CD4-positive, alpha-beta memory T cell (primary cell): ENCODE measurements at regions not wholly inside any gene's neighbourhood (a gene's known extent, or its start where the extent isn't known, plus 50 kb on each side); places are given as distances from the start of the nearest gene placed in this dataset.

Experiments
- CTCF ChIA-PET: fragments of 350-600 bp; sonication (Branson Sonifier 250); formaldehyde crosslinking; loops from one replicate; lab custom pipeline; 2021; ENCODE audit warnings: inconsistent platforms; ENCODE audit not compliant: partially characterized antibody; lab: Charles Lee
- POLR2A ChIA-PET: fragments of 350-600 bp; sonication (Branson Sonifier 250); formaldehyde crosslinking; loops from one replicate; lab custom pipeline; 2021; ENCODE audit not compliant: partially characterized antibody; lab: Charles Lee
- DNase-seq, 5 donors: peaks; one replicate each; pipeline versions ENCODE4 v3.0.0 to v3.0.0-alpha.2; 2020 to 2022; ENCODE audit warnings: mixed read lengths in 1 of 5
- H3K27ac ChIP-seq: one replicate; pipeline ENCODE4 v1.7.0; 2013; ENCODE audit warnings: low read depth, low read length
- H3K27me3 ChIP-seq: 2 replicates; pipeline ENCODE4 v1.7.0; 2013; ENCODE audit warnings: mild to moderate bottlenecking, low read length, moderate library complexity; ENCODE audit not compliant: insufficient read depth
- H3K36me3 ChIP-seq: 2 replicates; pipeline ENCODE4 v1.7.0; 2013; ENCODE audit warnings: mild to moderate bottlenecking, low read length, moderate library complexity; ENCODE audit not compliant: insufficient read depth
- H3K4me1 ChIP-seq: 2 replicates; pipeline ENCODE4 v1.7.0; 2013; ENCODE audit warnings: mild to moderate bottlenecking, low read length, moderate library complexity; ENCODE audit not compliant: insufficient read depth
- H3K4me3 ChIP-seq, 2 donors: one replicate each; pipeline ENCODE4 v1.7.0; 2013; ENCODE audit warnings: low read length in 2 of 2, mild to moderate bottlenecking in 1 of 2
- H3K9me3 ChIP-seq, 2 donors: one replicate each; pipeline ENCODE4 v1.7.0; 2013; ENCODE audit warnings: low read length in 2 of 2, control low read depth in 1 of 2; ENCODE audit not compliant: control insufficient read depth in 1 of 2
- H3K27ac Mint-ChIP-seq, 7 donors: one replicate each; pipeline ENCODE4 v1.8.0; 2020 to 2021; ENCODE audit warnings: mixed read lengths in 7 of 7, mild to moderate bottlenecking in 6 of 7, inconsistent platforms in 3 of 7, moderate library complexity in 3 of 7
- H3K27me3 Mint-ChIP-seq, 2 donors: one replicate each; pipeline ENCODE4 v1.8.0; 2020 to 2021; ENCODE audit warnings: mixed read lengths in 2 of 2
- H3K36me3 Mint-ChIP-seq, 2 donors: one replicate each; pipeline ENCODE4 v1.8.0; 2020 to 2021; ENCODE audit warnings: mixed read lengths in 2 of 2, inconsistent platforms in 1 of 2, mild to moderate bottlenecking in 1 of 2
- H3K4me1 Mint-ChIP-seq, 4 donors: one replicate each; pipeline ENCODE4 v1.8.0; 2020 to 2021; ENCODE audit warnings: mixed read lengths in 4 of 4, mild to moderate bottlenecking in 1 of 4
- H3K4me3 Mint-ChIP-seq, 8 donors: one replicate each; pipeline ENCODE4 v1.8.0; 2020 to 2021; ENCODE audit warnings: mixed read lengths in 8 of 8, mild to moderate bottlenecking in 7 of 8, moderate library complexity in 6 of 8, inconsistent platforms in 3 of 8
- H3K9me3 Mint-ChIP-seq, 8 donors: one replicate each; pipeline ENCODE4 v1.8.0; 2020 to 2021; ENCODE audit warnings: mixed read lengths in 8 of 8, mild to moderate bottlenecking in 5 of 8, inconsistent platforms in 3 of 8, moderate library complexity in 1 of 8
- intact Hi-C: fragments of 100-400 bp; cut with micrococcal nuclease; formaldehyde crosslinking; loops from one replicate; pipeline ENCODE4 v1.15.1; 2023

DNA sequence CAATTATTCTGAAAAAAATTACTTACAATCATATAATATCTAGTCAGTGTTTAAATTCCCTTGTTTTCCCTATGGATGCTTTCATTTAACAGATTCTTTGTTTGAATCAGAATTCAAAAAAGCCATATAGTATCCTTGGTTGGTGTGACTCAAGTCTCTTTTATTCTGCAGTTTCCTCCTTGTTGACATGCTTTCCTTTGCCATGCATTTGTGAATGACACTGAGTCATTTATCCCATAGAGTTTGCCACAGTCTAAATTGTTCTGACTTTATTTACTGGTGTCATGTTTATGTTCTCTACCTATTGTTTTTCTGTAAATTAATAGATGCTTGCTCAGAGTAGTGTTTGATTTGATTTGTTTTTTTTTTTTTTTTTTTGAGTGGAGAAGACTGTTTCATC is 893.8 kb upstream of the SLC10A2 start:
- Histone ChIP-seq H3K4me3 (no peak overlapping the region), H3K27me3 (no peaks in the 10 kb centered on the region), H3K4me1 (no peaks in the 10 kb centered on the region), H3K27ac (no peak overlapping the region), H3K9me3 (no peaks in the 10 kb centered on the region), H3K36me3 (no peaks in the 10 kb centered on the region)
- POLR2A ChIA-PET, result no interaction called here
- Mint-ChIP-seq H3K27me3 (no peaks in the 10 kb centered on the region), H3K9me3 (peaks cover 2 to 15% (median 5%) of the 10 kb centered on the region in 8 donors), H3K27ac (no peak overlapping the region), H3K4me3 (no peak overlapping the region), H3K4me1 (no peaks in the 10 kb centered on the region), H3K36me3 (no peaks in the 10 kb centered on the region)
- CTCF ChIA-PET, result no interaction called here
- intact Hi-C loops, result no loop called here
- no peak for DNase-seq

DNA sequence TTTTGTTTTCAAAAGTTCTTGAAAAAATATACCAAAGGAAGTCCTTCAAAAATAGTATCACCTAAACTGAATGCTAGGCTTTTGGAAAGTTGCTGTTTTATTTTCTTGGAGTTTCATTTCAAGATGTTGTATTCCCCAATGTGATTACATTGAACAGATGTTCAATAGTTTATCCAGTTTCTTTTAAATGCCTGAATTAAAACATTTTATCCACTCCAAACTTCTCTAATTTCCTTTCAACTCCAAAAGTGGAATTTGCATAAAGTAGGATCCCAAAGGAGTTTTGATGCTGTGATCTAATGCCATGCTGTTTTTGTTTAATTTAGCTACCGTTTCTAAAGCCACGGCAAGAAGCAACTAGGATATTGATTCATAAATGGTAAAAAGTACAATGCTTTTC is 892.5 kb upstream of the SLC10A2 start:
- no peaks in the 10 kb centered on the region for H3K4me1 ChIP-seq
- H3K27me3 Mint-ChIP-seq, result no peaks in the 10 kb centered on the region
- no peaks in the 10 kb centered on the region for H3K27me3 ChIP-seq
- CTCF ChIA-PET, result no interaction called here
- H3K36me3 Mint-ChIP-seq, result no peaks in the 10 kb centered on the region
- intact Hi-C loops, result no loop called here
- no peak overlapping the region for H3K27ac ChIP-seq
- no peak overlapping the region for H3K4me3 Mint-ChIP-seq
- H3K27ac Mint-ChIP-seq, result no peak overlapping the region
- no peaks in the 10 kb centered on the region for H3K4me1 Mint-ChIP-seq
- H3K9me3 ChIP-seq, result no peaks in the 10 kb centered on the region
- H3K4me3 ChIP-seq, result no peak overlapping the region
- H3K9me3 Mint-ChIP-seq, result peaks cover under 1 to 15% (median 3%) of the 10 kb centered on the region in 8 donors
- no peaks in the 10 kb centered on the region for H3K36me3 ChIP-seq
- no peak for DNase-seq
- POLR2A ChIA-PET, result no interaction called here

DNA sequence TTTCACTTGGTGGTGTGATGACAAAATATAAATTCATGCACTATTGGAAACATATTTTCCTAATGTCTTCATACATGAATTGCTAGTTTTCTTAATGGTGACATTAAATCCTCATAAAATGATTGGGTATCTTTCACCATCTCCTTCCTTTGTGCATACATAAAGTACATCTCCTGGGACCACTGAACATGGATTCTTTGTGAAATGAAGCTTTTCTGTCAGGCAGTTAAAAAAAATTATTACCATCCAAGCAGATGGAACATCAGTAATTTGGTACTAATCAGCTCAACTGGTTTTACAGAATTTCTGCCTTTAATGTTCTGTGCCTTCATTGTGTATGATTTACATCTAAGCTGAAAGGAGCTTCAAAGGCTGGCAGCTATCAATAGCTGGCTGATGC is 891.7 kb upstream of the SLC10A2 start:
- H3K4me1 ChIP-seq, result no peaks in the 10 kb centered on the region
- Mint-ChIP-seq H3K4me1 (no peaks in the 10 kb centered on the region), H3K9me3 (peaks cover 0 to 14% (median 4%) of the 10 kb centered on the region in 8 donors), H3K36me3 (no peaks in the 10 kb centered on the region), H3K4me3 (no peak overlapping the region), H3K27ac (no peak overlapping the region), H3K27me3 (no peaks in the 10 kb centered on the region)
- no peaks in the 10 kb centered on the region for H3K36me3 ChIP-seq
- POLR2A ChIA-PET, result no interaction called here
- intact Hi-C loops, result no loop called here
- no peaks in the 10 kb centered on the region for H3K9me3 ChIP-seq
- H3K27me3 ChIP-seq, result no peaks in the 10 kb centered on the region
- H3K27ac ChIP-seq, result no peak overlapping the region
- CTCF ChIA-PET, result no interaction called here
- no peak for DNase-seq
- no peak overlapping the region for H3K4me3 ChIP-seq

DNA sequence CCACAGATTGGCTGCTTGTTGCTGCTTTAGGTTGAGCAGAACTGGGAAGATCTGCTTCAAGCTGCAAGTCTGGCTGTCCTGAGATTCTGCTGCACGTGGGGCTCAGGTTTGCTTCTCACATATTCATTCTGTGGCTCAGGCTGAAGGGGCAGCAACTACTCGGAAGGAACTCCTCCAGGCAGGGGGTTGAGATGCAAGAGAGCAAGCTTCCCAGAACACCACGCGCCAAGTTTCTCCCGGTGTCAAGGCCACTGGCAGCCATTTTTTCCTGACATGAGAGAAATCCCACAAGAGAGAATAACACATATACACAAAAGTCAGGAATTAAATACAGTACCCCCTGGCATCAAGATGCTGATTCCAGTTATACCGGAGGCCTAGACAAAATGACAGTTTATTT is 887.6 kb upstream of the SLC10A2 start:
- Histone ChIP-seq H3K27me3 (no peaks in the 10 kb centered on the region), H3K9me3 (no peaks in the 10 kb centered on the region), H3K27ac (no peak overlapping the region), H3K4me1 (no peaks in the 10 kb centered on the region), H3K4me3 (no peak overlapping the region), H3K36me3 (no peaks in the 10 kb centered on the region)
- intact Hi-C loops, result no loop called here
- no peak overlapping the region for H3K4me3 Mint-ChIP-seq
- ChIA-PET CTCF (no interaction called here), POLR2A (no interaction called here)
- peaks cover 0 to 8% (median 2%) of the 10 kb centered on the region in 8 donors for H3K9me3 Mint-ChIP-seq
- DNase-seq, result no peak
- no peaks in the 10 kb centered on the region for H3K36me3 Mint-ChIP-seq
- H3K27ac Mint-ChIP-seq, result no peak overlapping the region
- H3K27me3 Mint-ChIP-seq, result no peaks in the 10 kb centered on the region
- no peaks in the 10 kb centered on the region for H3K4me1 Mint-ChIP-seq

DNA sequence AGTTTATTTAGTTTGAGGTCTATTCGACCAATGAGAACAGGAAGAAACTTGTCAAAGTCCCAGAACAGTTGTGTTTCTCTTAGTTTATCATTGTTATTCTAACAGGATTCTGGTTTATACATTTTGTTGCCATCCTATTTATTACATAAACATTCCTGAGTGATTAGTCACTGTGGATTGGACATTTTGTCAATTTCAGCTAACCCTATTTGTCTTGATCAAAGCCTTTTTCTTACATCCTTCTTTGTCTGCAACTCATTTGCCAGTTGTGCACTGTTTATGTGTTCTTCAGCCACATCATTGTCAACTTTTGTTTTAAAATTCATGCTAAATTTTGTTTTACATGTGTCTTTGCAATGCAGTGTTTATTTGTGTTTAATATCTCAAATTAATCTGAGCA is 886.0 kb upstream of the SLC10A2 start:
- Mint-ChIP-seq H3K9me3 (peaks cover 0 to 8% (median 2%) of the 10 kb centered on the region in 8 donors), H3K4me1 (no peaks in the 10 kb centered on the region), H3K27me3 (no peaks in the 10 kb centered on the region), H3K36me3 (no peaks in the 10 kb centered on the region), H3K4me3 (no peak overlapping the region), H3K27ac (no peak overlapping the region)
- Histone ChIP-seq H3K4me3 (no peak overlapping the region), H3K9me3 (no peaks in the 10 kb centered on the region), H3K27me3 (no peaks in the 10 kb centered on the region), H3K27ac (no peak overlapping the region), H3K4me1 (no peaks in the 10 kb centered on the region), H3K36me3 (no peaks in the 10 kb centered on the region)
- intact Hi-C loops, result no loop called here
- ChIA-PET CTCF (no interaction called here), POLR2A (no interaction called here)
- no peak for DNase-seq

DNA sequence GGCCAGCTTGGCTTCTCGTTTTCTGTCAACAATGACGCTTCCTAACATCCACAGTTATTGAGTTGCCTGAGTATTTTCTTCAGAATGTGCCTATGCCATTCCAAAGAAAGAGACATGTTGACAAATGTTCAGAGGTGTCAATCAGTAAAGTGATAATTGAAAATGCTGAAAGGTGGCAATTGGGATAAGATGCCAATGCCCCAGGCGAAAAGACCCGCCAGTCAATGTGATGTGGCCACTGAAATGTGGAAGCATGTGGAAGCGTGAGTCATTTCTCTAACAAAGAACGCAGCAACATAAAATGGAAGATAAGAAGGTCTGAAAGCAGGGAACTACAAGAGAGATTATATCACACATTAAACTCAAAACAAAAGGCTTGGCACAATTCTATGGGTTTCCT is 882.2 kb upstream of the SLC10A2 start:
- no peaks in the 10 kb centered on the region for H3K4me1 ChIP-seq
- H3K4me3 ChIP-seq, result no peak overlapping the region
- H3K27me3 ChIP-seq, result no peaks in the 10 kb centered on the region
- ChIA-PET POLR2A (no interaction called here), CTCF (no interaction called here)
- no peak overlapping the region for H3K27ac ChIP-seq
- Mint-ChIP-seq H3K9me3 (peaks cover 0 to 9% (median under 1%) of the 10 kb centered on the region in 8 donors), H3K27me3 (no peaks in the 10 kb centered on the region), H3K36me3 (no peaks in the 10 kb centered on the region), H3K27ac (no peak overlapping the region), H3K4me1 (no peaks in the 10 kb centered on the region), H3K4me3 (peak overlapping the region in 1 of 8 donors; percentile 50)
- H3K9me3 ChIP-seq, result no peaks in the 10 kb centered on the region
- H3K36me3 ChIP-seq, result no peaks in the 10 kb centered on the region
- DNase-seq, result no peak
- intact Hi-C loops, result no loop called here

DNA sequence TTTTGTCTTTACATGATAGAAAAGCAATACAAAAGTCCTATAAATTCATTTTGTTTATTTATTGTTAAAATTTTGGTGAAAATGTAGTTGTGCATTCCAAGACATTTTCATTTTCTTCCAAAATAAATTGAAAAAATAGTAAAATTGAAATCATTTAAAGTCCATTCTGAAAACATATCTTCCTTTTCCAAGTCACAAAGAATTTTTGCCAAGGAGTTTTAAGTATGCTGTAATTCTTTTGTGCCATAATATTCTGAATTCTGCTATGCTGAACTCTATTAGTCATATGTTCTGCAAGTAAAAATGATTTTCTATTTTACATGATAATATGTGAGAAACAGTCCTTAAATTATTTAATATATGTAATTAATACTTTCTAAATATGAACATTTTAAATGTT is 879.6 kb upstream of the SLC10A2 start:
- ChIA-PET POLR2A (no interaction called here), CTCF (no interaction called here)
- Histone ChIP-seq H3K4me3 (no peak overlapping the region), H3K27ac (no peak overlapping the region), H3K36me3 (no peaks in the 10 kb centered on the region), H3K9me3 (no peaks in the 10 kb centered on the region), H3K27me3 (no peaks in the 10 kb centered on the region), H3K4me1 (no peaks in the 10 kb centered on the region)
- Mint-ChIP-seq H3K27me3 (no peaks in the 10 kb centered on the region), H3K4me1 (no peaks in the 10 kb centered on the region), H3K9me3 (peaks cover 0 to 4% (median 0%) of the 10 kb centered on the region in 8 donors), H3K27ac (no peak overlapping the region), H3K36me3 (no peaks in the 10 kb centered on the region), H3K4me3 (no peak overlapping the region)
- DNase-seq, result no peak
- intact Hi-C loops, result no loop called here

DNA sequence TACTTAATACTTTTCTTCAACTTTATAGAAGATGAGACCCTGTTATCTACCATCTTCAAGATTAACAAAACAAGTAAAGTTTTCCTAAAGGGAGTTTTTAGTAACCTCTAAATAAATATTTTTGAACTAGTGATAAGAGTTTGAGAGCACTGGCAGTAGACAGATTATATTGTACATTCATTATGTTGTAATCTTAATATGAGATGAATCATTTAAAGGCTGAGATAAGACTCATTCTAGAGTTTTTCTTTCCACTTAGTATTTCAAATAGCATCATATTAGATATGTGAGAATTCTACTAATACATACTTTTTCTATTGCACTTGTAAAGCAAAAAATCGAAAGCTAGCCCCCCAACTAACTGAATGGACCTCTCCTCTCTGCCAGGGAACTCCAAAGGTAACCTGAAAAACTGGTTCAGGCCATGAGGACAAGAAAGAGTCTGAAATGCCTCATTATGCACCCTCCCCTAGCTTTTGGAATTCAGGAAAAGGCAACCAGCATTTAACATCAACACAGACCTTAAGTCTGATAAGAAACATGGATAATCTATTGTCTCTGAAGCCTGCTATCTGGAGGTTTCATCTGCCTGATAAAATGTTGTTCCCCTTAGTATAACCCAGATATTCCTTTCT is 875.4 kb upstream of the SLC10A2 start:
- no peaks in the 10 kb centered on the region for H3K27me3 Mint-ChIP-seq
- Histone ChIP-seq H3K27me3 (no peaks in the 10 kb centered on the region), H3K36me3 (no peaks in the 10 kb centered on the region), H3K27ac (no peak overlapping the region), H3K9me3 (no peaks in the 10 kb centered on the region), H3K4me1 (no peaks in the 10 kb centered on the region), H3K4me3 (no peak overlapping the region)
- H3K9me3 Mint-ChIP-seq, result peaks cover 0 to 6% (median 2%) of the 10 kb centered on the region in 8 donors
- POLR2A ChIA-PET, result no interaction called here
- intact Hi-C loops, result no loop called here
- H3K27ac Mint-ChIP-seq, result no peak overlapping the region
- DNase-seq, result no peak
- no peaks in the 10 kb centered on the region for H3K36me3 Mint-ChIP-seq
- no peak overlapping the region for H3K4me3 Mint-ChIP-seq
- no peaks in the 10 kb centered on the region for H3K4me1 Mint-ChIP-seq
- CTCF ChIA-PET, result no interaction called here
